Lung (tissue), 11 donors: ENCODE measurements at regions not wholly inside any gene's neighbourhood (a gene's known extent, or its start where the extent isn't known, plus 50 kb on each side); places are given as distances from the start of the nearest gene placed in this dataset.
A peak's percentile ranks its signal among the peaks of the same experiment; 100 is the strongest.

Experiments used
- ATAC-seq: fragments of 200-7000 bp; cut with Tn5 transposase; one replicate; pipeline ENCODE4 v1.9.1; 2020; ENCODE audit warnings: moderate number of reproducible peaks; ENCODE audit not compliant: insufficient read depth, low FRiP score
- DNase-seq, 3 donors: peaks; one replicate each; pipeline ENCODE4 v3.0.0-alpha.2; 2013 to 2017
- H3K27ac ChIP-seq, 2 donors: one replicate each; pipeline ENCODE4 v1.5.1; 2013; ENCODE audit warnings: mild to moderate bottlenecking in 2 of 2, moderate library complexity in 2 of 2, control low read depth in 1 of 2, inconsistent platforms in 1 of 2, low read depth in 1 of 2, low read length in 1 of 2
- H3K27me3 ChIP-seq, 3 donors: one replicate each; pipeline ENCODE4 v1.5.1; 2013; ENCODE audit warnings: low read length in 2 of 3; ENCODE audit not compliant: control insufficient read depth in 3 of 3, insufficient read depth in 3 of 3
- H3K36me3 ChIP-seq, 4 donors: one replicate each; pipeline ENCODE4 v1.5.1; 2013; ENCODE audit warnings: low read length in 4 of 4, mild to moderate bottlenecking in 1 of 4, moderate library complexity in 1 of 4; ENCODE audit not compliant: control insufficient read depth in 4 of 4, insufficient read depth in 4 of 4
- H3K4me1 ChIP-seq, 5 donors: one replicate each; pipeline ENCODE4 v1.5.1; 2013; ENCODE audit warnings: low read length in 5 of 5, mild to moderate bottlenecking in 2 of 5, moderate library complexity in 1 of 5; ENCODE audit not compliant: control insufficient read depth in 5 of 5, insufficient read depth in 5 of 5
- H3K4me3 ChIP-seq: one replicate; pipeline ENCODE4 v1.5.1; 2013; ENCODE audit warnings: mild to moderate bottlenecking, control low read depth, moderate library complexity
- H3K9ac ChIP-seq, 2 donors: one replicate each; pipeline ENCODE4 v1.5.1; 2013; ENCODE audit warnings: low read length in 2 of 2, control low read depth in 1 of 2; ENCODE audit not compliant: insufficient read depth in 1 of 2
- H3K9me3 ChIP-seq, 4 donors: one replicate each; pipeline ENCODE4 v1.5.1; 2013; ENCODE audit warnings: low read length in 3 of 4, mild to moderate bottlenecking in 1 of 4, moderate library complexity in 1 of 4; ENCODE audit not compliant: control insufficient read depth in 4 of 4, insufficient read depth in 3 of 4
- CTCF ChIP-seq: IDR thresholded peaks from 2 replicates; pipeline ENCODE4 v1.5.1; 2012; ENCODE audit warnings: mild to moderate bottlenecking; ENCODE audit errors: control extremely low read depth, extremely low read depth
- WGBS, 2 donors: extraction: QIAGEN DNeasy Blood & Tissue Kit; methylation state at CpG; one replicate each; pipeline ENCODE4 v1.1.7; 2013; 5-methylcytosine and 5-hydroxymethylcytosine counted together
- donor health status: control.
- donor health status: control.
- donor health status: Bipolar disorder and iron deficiency.
- donor health status: healthy.
- donor health status: DM: yes; HTN: yes; CAD: no.

GRCh38 chr6:167506443-167507301 is 181.8 kb downstream of the TTLL2 start:
- WGBS, 2 donors, result 67 to 68% methylated on average over 25 of the region's 25 CpGs
- Histone ChIP-seq H3K9me3 (no peaks in the 10 kb centered on the region), H3K4me1 (peaks cover 0 to 16% (median 0%) of the 10 kb centered on the region in 5 donors), H3K9ac (no peak overlapping the region), H3K27ac (peak overlapping the region in 1 of 2 donors; percentile 12), H3K27me3 (peaks cover 0 to 13% (median 3%) of the 10 kb centered on the region in 3 donors), H3K4me3 (no peak overlapping the region), H3K36me3 (no peaks in the 10 kb centered on the region)
- ATAC-seq (no peak), DNase-seq (peak in 1 of 3 donors; percentile 61)
- TF ChIP-seq CTCF, result no peak

GRCh38 chr6:167507376-167507945 is 182.6 kb downstream of the TTLL2 start:
- ATAC-seq (no peak), DNase-seq (peak in 1 of 3 donors; percentile 35)
- H3K9me3 ChIP-seq, result no peaks in the 10 kb centered on the region
- no peak for TF ChIP-seq CTCF
- no peaks in the 10 kb centered on the region for H3K36me3 ChIP-seq
- H3K4me3 ChIP-seq, result no peak overlapping the region
- peaks cover 0 to 13% (median 3%) of the 10 kb centered on the region in 3 donors for H3K27me3 ChIP-seq
- peaks cover 0 to 16% (median 0%) of the 10 kb centered on the region in 5 donors for H3K4me1 ChIP-seq
- 78 to 87% methylated on average over 14 to 15 of the region's 15 CpGs for WGBS, 2 donors
- no peak overlapping the region for H3K9ac ChIP-seq
- H3K27ac ChIP-seq, result peak overlapping the region in 1 of 2 donors; percentile 55

- no peak overlapping the region for H3K27ac ChIP-seq
- peaks cover 0 to 1% (median 0%) of the 10 kb centered on the region in 4 donors for H3K9me3 ChIP-seq
- H3K4me1 ChIP-seq, result peaks cover 0 to 16% (median 9%) of the 10 kb centered on the region in 5 donors
- peaks cover 0 to 13% (median 3%) of the 10 kb centered on the region in 3 donors for H3K27me3 ChIP-seq
- no peak for TF ChIP-seq CTCF
- no peak for DNase-seq
- WGBS, 2 donors, result 86 to 90% methylated on average over 29 of the region's 29 CpGs
- H3K36me3 ChIP-seq, result no peaks in the 10 kb centered on the region
- no peak overlapping the region for H3K4me3 ChIP-seq
- no peak overlapping the region for H3K9ac ChIP-seq
- no peak for ATAC-seq
These were observed 184.3 kb downstream of the TTLL2 start for GRCh38 chr6:167508919-167509852.
